Ectodermal cell (in vitro differentiated cells): ENCODE measurements at regions not wholly inside any gene's neighbourhood (a gene's known extent, or its start where the extent isn't known, plus 50 kb on each side); places are given as distances from the start of the nearest gene placed in this dataset.

Source experiments
- H3K27ac ChIP-seq: 2 replicates; pipeline ENCODE4 v1.7.0; 2013; ENCODE audit warnings: mild to moderate bottlenecking, low read depth, low read length; ENCODE audit not compliant: insufficient read depth, poor library complexity, severe bottlenecking
- H3K27me3 ChIP-seq: 2 replicates; pipeline ENCODE4 v1.7.0; 2013; ENCODE audit warnings: mild to moderate bottlenecking, low read length; ENCODE audit not compliant: insufficient read depth, control insufficient read depth, poor library complexity, severe bottlenecking
- H3K36me3 ChIP-seq: one replicate; pipeline ENCODE4 v1.7.0; 2013; ENCODE audit warnings: low read length; ENCODE audit not compliant: control insufficient read depth, insufficient read depth
- H3K4me1 ChIP-seq: one replicate; pipeline ENCODE4 v1.7.0; 2013; ENCODE audit warnings: low read length; ENCODE audit not compliant: control insufficient read depth, insufficient read depth
- H3K4me3 ChIP-seq: 2 replicates; pipeline ENCODE4 v1.7.0; 2013; ENCODE audit warnings: low read depth, low read length, control low read depth; ENCODE audit not compliant: insufficient read depth
- H3K9me3 ChIP-seq: 2 replicates; pipeline ENCODE4 v1.7.0; 2013; ENCODE audit warnings: mild to moderate bottlenecking, low read length, moderate library complexity; ENCODE audit not compliant: control insufficient read depth
- WGBS, 2 experiments: methylation state at CpG; one replicate each; pipeline ENCODE4 v1.1.7; 2013; ENCODE audit warnings: missing lambda C conversion rate in 2 of 2; 5-methylcytosine and 5-hydroxymethylcytosine counted together

GRCh38 chr10:111784436-111784835, 399.1 kb downstream of the GPAM start:
- H3K4me3 ChIP-seq: no peak overlapping the region
- 69 to 74% methylated on average over 1 of the region's 1 CpG for WGBS, 2 experiments
- H3K9me3 ChIP-seq: no peaks in the 10 kb centered on the region
- H3K4me1 ChIP-seq: no peaks in the 10 kb centered on the region
- H3K27ac ChIP-seq: no peak overlapping the region
- H3K27me3 ChIP-seq: no peaks in the 10 kb centered on the region
- H3K36me3 ChIP-seq: no peaks in the 10 kb centered on the region

GRCh38 chr10:111784946-111785465, 398.6 kb downstream of the GPAM start:
- H3K9me3 ChIP-seq: no peaks in the 10 kb centered on the region
- WGBS, 2 experiments: 77 to 92% methylated on average over 2 of the region's 2 CpGs
- H3K36me3 ChIP-seq: no peaks in the 10 kb centered on the region
- no peaks in the 10 kb centered on the region for H3K27me3 ChIP-seq
- no peak overlapping the region for H3K27ac ChIP-seq
- no peaks in the 10 kb centered on the region for H3K4me1 ChIP-seq
- H3K4me3 ChIP-seq: no peak overlapping the region

- WGBS, 2 experiments: 100% methylated on average over 1 of the region's 1 CpG
- Histone ChIP-seq H3K9me3 (no peaks in the 10 kb centered on the region), H3K4me3 (no peak overlapping the region), H3K27ac (no peak overlapping the region), H3K27me3 (no peaks in the 10 kb centered on the region), H3K4me1 (no peaks in the 10 kb centered on the region), H3K36me3 (no peaks in the 10 kb centered on the region)
Measured at GRCh38 chr10:111785921-111786320, 397.6 kb downstream of the GPAM start.

- Histone ChIP-seq H3K4me1 (no peaks in the 10 kb centered on the region), H3K27me3 (no peaks in the 10 kb centered on the region), H3K27ac (no peak overlapping the region), H3K9me3 (no peaks in the 10 kb centered on the region), H3K4me3 (no peak overlapping the region), H3K36me3 (no peaks in the 10 kb centered on the region)
Measured at GRCh38 chr10:111789821-111790220, 393.7 kb downstream of the GPAM start.

GRCh38 chr10:111801841-111802240, 381.7 kb downstream of the GPAM start:
- Histone ChIP-seq H3K4me3 (no peak overlapping the region), H3K4me1 (no peaks in the 10 kb centered on the region), H3K36me3 (no peaks in the 10 kb centered on the region), H3K27me3 (no peaks in the 10 kb centered on the region), H3K27ac (no peak overlapping the region), H3K9me3 (no peaks in the 10 kb centered on the region)
- 71 to 75% methylated on average over 2 of the region's 2 CpGs for WGBS, 2 experiments

GRCh38 chr10:111804781-111805180, 378.8 kb downstream of the GPAM start:
- Histone ChIP-seq H3K4me3 (no peak overlapping the region), H3K36me3 (no peaks in the 10 kb centered on the region)
- 95 to 97% methylated on average over 2 to 3 of the region's 3 CpGs for WGBS, 2 experiments

GRCh38 chr10:111811517-111811916, 372.0 kb downstream of the GPAM start:
- no peaks in the 10 kb centered on the region for H3K4me1 ChIP-seq
- H3K27ac ChIP-seq: no peak overlapping the region
- no peaks in the 10 kb centered on the region for H3K9me3 ChIP-seq
- no peaks in the 10 kb centered on the region for H3K27me3 ChIP-seq
- WGBS, 2 experiments: 94% methylated on average over 2 to 3 of the region's 3 CpGs
- no peaks in the 10 kb centered on the region for H3K36me3 ChIP-seq
- no peak overlapping the region for H3K4me3 ChIP-seq

More at GRCh38 chr10:111804781-111805180, 378.8 kb downstream of the GPAM start:
- Histone ChIP-seq H3K27me3 (no peaks in the 10 kb centered on the region), H3K4me1 (no peaks in the 10 kb centered on the region), H3K27ac (no peak overlapping the region), H3K9me3 (no peaks in the 10 kb centered on the region)

GRCh38 chr10:111820471-111820870, 363.1 kb downstream of the GPAM start:
- WGBS, 2 experiments: 90 to 92% methylated on average over 2 to 3 of the region's 3 CpGs
- no peak overlapping the region for H3K4me3 ChIP-seq
- H3K27me3 ChIP-seq: no peaks in the 10 kb centered on the region
- no peaks in the 10 kb centered on the region for H3K9me3 ChIP-seq
- H3K36me3 ChIP-seq: no peaks in the 10 kb centered on the region
- no peak overlapping the region for H3K27ac ChIP-seq
- no peaks in the 10 kb centered on the region for H3K4me1 ChIP-seq

- no peaks in the 10 kb centered on the region for H3K4me1 ChIP-seq
- H3K9me3 ChIP-seq: no peaks in the 10 kb centered on the region
- no peaks in the 10 kb centered on the region for H3K36me3 ChIP-seq
- H3K27ac ChIP-seq: no peak overlapping the region
- no peaks in the 10 kb centered on the region for H3K27me3 ChIP-seq
- H3K4me3 ChIP-seq: no peak overlapping the region
- 88 to 96% methylated on average over 2 of the region's 2 CpGs for WGBS, 2 experiments
Measured at GRCh38 chr10:111821871-111822270, 361.7 kb downstream of the GPAM start.

- Histone ChIP-seq H3K27ac (no peak overlapping the region), H3K36me3 (no peaks in the 10 kb centered on the region), H3K4me1 (no peaks in the 10 kb centered on the region), H3K4me3 (no peak overlapping the region), H3K9me3 (no peaks in the 10 kb centered on the region), H3K27me3 (no peaks in the 10 kb centered on the region)
- WGBS, 2 experiments: 72 to 88% methylated on average over 2 of the region's 2 CpGs
Measured at GRCh38 chr10:111822661-111823060, 360.9 kb downstream of the GPAM start.

- H3K4me3 ChIP-seq: no peak overlapping the region
- no peaks in the 10 kb centered on the region for H3K4me1 ChIP-seq
- no peaks in the 10 kb centered on the region for H3K36me3 ChIP-seq
- H3K27me3 ChIP-seq: no peaks in the 10 kb centered on the region
- WGBS, 2 experiments: 83 to 90% methylated on average over 5 of the region's 5 CpGs
- no peaks in the 10 kb centered on the region for H3K9me3 ChIP-seq
- H3K27ac ChIP-seq: no peak overlapping the region
Measured at GRCh38 chr10:111824128-111824527, 359.4 kb downstream of the GPAM start.
